GM21529 (cell line): ENCODE measurements at regions not wholly inside any gene's neighbourhood (a gene's known extent, or its start where the extent isn't known, plus 50 kb on each side); places are given as distances from the start of the nearest gene placed in this dataset.

Experiments
- ATAC-seq: cut with Tn5 transposase; IDR thresholded peaks from one replicate; pipeline ENCODE4 v1.9.1; 2021; ENCODE audit not compliant: unreplicated experiment

- no peak for ATAC-seq
Observed at GRCh38 chr17:77592106-77592865, 366.2 kb upstream of the TNRC6C start.

- no peak for ATAC-seq
Observed at GRCh38 chr17:77593081-77593480, 365.4 kb upstream of the TNRC6C start.

GRCh38 chr17:77594416-77595209 is 363.9 kb upstream of the TNRC6C start:
- no peak for ATAC-seq

DNA sequence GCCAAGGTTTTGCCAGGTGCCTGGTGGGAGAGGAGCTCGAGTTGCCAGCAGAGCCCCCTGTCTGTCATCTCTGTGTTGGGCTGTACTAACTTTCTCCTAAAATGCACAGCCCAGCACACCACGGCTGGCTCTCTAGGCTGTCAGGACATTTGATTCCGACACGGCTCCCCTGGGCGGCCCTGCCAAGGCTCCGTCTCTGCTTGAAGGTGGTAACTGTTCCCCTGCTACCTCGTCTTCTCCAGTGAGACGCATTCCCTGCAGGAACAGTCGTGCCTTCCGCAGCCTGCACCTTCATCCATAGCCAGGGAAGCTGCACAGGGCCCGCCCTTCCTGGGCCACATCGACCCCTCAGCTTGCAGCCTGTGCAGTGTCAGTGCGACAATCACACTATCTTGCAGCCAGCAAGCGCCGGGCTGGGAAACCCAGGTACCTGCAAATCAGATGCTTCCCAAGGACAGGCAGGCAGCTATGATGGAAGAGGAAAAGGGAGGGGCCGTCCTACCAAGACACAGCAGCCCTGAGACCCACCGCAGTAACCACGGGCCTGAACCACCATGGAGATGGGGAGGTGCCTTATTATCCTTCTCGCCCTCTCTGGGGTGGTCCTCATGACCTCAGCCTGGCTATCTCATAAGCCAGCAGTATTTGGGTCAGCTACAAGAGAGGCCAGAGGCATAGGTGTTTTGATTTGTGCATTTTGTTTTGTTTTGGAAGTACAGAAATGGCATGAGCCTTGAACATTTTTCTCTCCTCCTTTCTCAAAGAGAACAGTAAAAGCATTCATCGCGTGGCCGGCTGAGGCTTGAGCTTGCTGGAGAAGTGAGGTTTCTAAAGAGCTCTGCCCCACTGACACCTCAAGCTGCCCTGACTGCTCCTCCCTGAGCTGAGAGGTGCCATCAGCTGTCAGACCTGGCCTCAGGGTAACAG is 361.7 kb upstream of the TNRC6C start:
- no peak for ATAC-seq

DNA sequence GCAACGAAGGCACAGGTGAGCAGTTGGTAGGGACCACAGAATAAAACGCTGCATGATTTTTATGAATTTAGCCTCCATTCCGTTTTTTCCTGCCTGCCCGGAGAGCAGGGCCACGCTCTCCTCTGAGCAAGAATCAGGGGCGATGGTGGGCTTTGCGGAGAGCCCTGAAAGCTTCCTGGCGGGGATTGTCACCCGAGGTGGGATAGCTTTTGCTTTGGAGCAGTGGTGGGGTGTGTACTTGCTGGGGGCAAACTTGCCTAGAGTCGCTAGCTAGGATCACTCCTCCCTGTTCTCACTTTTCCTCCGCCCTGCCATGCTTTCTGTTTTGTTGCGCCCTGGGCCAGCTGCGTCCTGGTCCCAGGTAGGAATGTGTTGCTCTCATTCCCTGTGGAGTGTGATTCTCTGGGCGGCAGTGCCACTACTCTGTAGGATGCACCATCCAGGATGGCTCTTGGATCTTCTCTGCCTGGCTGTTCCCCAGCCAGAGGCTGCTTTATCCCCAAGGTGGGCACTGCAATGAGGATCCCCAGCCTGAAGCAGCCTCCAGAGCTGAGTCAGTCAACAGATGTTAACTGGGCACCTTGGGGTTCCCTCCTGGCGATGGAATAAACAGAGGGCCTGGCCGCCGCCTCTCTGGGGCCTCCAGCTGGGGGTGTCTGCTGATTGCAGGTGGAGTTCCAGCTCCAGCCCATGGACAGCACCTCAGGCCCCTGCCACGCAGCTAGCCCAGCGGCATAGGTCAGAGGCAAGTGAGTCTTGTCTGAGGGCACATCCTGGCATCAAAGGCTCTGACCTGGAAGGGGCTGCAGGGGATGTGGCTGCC is 360.9 kb upstream of the TNRC6C start:
- no peak for ATAC-seq

GRCh38 chr17:77598241-77598620 is 360.3 kb upstream of the TNRC6C start:
- ATAC-seq = no peak

GRCh38 chr17:77599699-77600098 is 358.8 kb upstream of the TNRC6C start:
- ATAC-seq = no peak

GRCh38 chr17:77600346-77600745 is 358.2 kb upstream of the TNRC6C start:
- ATAC-seq = no peak

- no peak for ATAC-seq
Observed at GRCh38 chr17:77601054-77601979, 357.2 kb upstream of the TNRC6C start.

- ATAC-seq = no peak
Observed at GRCh38 chr17:77602062-77602746, 356.3 kb upstream of the TNRC6C start.

- no peak for ATAC-seq
Observed at GRCh38 chr17:77602883-77603640, 355.4 kb upstream of the TNRC6C start.

DNA sequence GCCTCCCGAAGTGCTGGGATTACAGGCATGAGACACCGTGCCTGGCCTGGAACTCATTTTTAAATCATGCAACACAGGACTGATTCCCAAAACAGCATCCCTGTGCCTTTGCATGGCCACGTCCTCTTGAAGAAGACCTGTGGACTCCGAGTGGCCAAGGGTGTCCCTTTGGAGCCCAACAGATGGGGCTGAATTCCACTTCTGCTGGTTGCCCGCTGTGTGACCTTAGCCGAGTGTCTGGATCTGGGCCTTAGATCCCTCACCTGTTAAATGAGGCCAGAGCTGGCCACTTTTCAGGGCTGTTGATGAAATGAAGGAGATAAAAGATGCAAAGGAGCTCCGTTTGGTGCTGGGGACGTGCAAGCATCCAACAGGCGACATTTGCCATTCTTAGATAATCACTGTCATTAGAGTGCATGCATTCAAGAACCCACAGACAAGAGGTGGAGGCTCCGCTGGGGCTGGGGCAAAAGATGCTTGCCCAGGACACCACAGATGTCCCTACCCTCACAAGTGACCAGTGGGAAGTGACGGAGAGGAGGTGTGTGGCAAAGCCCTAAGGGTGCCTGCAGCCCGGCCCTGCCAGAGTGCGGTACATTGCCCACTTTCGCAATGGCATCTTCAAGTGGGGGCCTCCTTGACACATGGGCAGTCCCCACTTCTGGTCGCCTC is 354.1 kb upstream of the TNRC6C start:
- ATAC-seq = no peak

- ATAC-seq = no peak
Observed at GRCh38 chr17:77604973-77605313, 353.6 kb upstream of the TNRC6C start.

DNA sequence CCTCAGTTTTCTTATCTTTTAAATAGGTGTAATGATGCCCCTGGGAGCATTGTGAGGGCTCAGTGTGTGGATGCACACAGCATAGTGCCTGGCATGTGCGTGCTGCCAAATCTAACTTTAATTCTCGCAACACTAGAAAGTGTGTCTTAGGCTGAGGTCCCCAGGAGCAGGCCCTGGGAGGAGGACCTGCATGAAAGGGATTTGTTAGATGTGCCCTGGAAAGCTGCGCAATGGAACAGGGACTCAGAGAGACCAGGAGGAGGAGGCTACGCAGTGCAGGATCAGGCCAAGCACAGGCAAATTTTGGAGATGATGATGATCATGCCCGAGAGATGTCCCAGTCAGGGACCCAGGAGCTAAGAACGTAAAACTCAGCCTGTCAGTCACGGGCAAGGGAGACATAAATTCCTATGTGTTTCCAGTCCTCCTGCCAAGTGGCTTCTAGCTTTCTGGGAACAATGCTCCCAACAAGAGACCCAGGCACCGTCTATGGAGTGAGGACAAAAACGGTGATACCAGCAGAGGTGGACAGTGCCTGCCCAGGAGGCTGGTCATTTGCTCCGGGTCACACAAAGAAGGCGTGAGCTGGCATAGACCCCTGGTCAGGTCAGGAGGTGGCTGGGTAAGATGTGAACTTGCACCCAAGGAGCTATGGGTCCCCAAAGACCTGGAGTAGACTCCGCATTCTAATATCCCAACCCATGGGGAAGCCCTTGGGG is 352.2 kb upstream of the TNRC6C start:
- ATAC-seq = no peak

- ATAC-seq = no peak
Observed at GRCh38 chr17:77606865-77607210, 351.7 kb upstream of the TNRC6C start.

GRCh38 chr17:77607606-77608005 is 350.9 kb upstream of the TNRC6C start:
- no peak for ATAC-seq

- ATAC-seq = no peak
Observed at GRCh38 chr17:77608431-77608830, 350.1 kb upstream of the TNRC6C start.
